Immature natural killer cell (primary cell): ENCODE measurements at regions not wholly inside any gene's neighbourhood (a gene's known extent, or its start where the extent isn't known, plus 50 kb on each side); places are given as distances from the start of the nearest gene placed in this dataset.

Source experiments
- DNase-seq, 3 donors: peaks; one replicate each; pipeline ENCODE4 v3.0.0; 2022; ENCODE audit warnings: mixed read lengths in 1 of 3
- H3K27ac Mint-ChIP-seq, 6 donors: one replicate each; pipeline ENCODE4 v1.8.0; 2020; ENCODE audit warnings: mixed read lengths in 6 of 6, mild to moderate bottlenecking in 5 of 6, inconsistent platforms in 4 of 6, moderate library complexity in 3 of 6
- H3K27me3 Mint-ChIP-seq, 3 donors: one replicate each; pipeline ENCODE4 v1.8.0; 2020 to 2021; ENCODE audit warnings: low read depth in 3 of 3, mild to moderate bottlenecking in 3 of 3, mixed read lengths in 3 of 3, moderate library complexity in 3 of 3, inconsistent platforms in 1 of 3
- H3K36me3 Mint-ChIP-seq, 3 donors: one replicate each; pipeline ENCODE4 v1.8.0; 2020; ENCODE audit warnings: mixed read lengths in 3 of 3, inconsistent platforms in 2 of 3, mild to moderate bottlenecking in 2 of 3
- H3K4me1 Mint-ChIP-seq, 2 donors: one replicate each; pipeline ENCODE4 v1.8.0; 2020; ENCODE audit warnings: inconsistent platforms in 2 of 2, mild to moderate bottlenecking in 2 of 2, mixed read lengths in 2 of 2, moderate library complexity in 1 of 2
- H3K4me3 Mint-ChIP-seq, 5 donors: one replicate each; pipeline ENCODE4 v1.8.0; 2020; ENCODE audit warnings: mild to moderate bottlenecking in 5 of 5, mixed read lengths in 5 of 5, inconsistent platforms in 3 of 5, moderate library complexity in 3 of 5
- H3K9me3 Mint-ChIP-seq, 6 donors: one replicate each; pipeline ENCODE4 v1.8.0; 2020; ENCODE audit warnings: mild to moderate bottlenecking in 6 of 6, mixed read lengths in 6 of 6, inconsistent platforms in 4 of 6, moderate library complexity in 3 of 6

DNA sequence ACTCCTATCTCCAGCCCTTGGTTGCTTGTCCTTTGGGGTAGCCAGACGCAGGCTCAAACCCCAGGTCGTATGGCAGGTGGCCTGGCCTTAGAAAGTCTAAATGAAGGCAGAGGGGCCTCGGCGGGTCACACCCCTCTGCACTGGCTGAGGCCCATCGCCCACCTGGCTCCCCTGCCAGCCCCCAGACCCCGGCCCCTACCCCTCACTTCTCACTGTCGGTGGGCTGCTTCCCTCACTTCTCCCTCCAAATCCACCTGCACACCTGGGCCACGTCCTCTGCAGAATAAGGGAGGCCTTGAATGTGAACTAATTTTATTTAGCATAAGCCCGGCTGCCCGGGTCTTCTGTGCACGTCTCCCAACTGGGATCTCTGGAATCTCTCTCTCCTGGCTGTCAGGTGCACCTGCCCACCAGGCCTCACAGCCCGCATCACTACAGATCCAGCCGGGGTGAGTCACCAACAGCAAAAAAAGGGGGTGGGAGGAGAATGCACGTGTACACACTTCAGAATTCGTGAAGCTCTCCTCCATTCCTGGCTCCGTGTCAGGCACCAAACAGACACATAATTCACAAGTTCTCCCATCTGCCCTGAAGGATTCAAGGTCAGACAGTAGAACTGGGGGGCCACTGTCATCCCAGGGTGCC, 107.5 kb upstream of the SIM2 start:
- Mint-ChIP-seq H3K4me1 (no peaks in the 10 kb centered on the region), H3K36me3 (no peaks in the 10 kb centered on the region), H3K4me3 (no peak overlapping the region), H3K27me3 (peaks cover 1 to 8% (median 6%) of the 10 kb centered on the region in 3 donors), H3K27ac (no peak overlapping the region), H3K9me3 (peaks cover 0 to 1% (median 0%) of the 10 kb centered on the region in 6 donors)
- DNase-seq: no peak

DNA sequence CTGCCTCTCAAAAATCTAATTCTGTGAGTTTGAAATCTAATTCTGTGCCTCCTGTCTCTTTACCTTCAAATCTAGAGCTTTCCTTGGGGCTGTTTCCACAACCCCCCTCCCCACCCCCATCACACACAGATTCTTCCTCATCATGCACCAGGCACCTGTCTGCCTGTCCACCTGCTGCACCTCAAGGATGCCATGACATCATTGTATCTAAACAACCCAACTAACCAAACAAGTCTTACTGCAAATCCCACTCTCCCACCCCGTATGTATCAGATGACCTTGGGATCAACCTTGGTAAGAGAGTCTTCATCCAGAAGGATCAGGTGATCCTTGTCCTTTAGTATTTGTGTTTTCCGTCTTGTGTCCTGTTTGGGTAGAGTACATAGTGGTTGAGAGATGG, 102.7 kb upstream of the SIM2 start:
- Mint-ChIP-seq H3K36me3 (peaks cover 0 to 4% (median 0%) of the 10 kb centered on the region in 3 donors), H3K4me1 (no peaks in the 10 kb centered on the region), H3K4me3 (no peak overlapping the region), H3K9me3 (peaks cover 0 to 1% (median 0%) of the 10 kb centered on the region in 6 donors), H3K27me3 (peaks cover 5 to 9% (median 9%) of the 10 kb centered on the region in 3 donors), H3K27ac (no peak overlapping the region)
- DNase-seq: no peak

DNA sequence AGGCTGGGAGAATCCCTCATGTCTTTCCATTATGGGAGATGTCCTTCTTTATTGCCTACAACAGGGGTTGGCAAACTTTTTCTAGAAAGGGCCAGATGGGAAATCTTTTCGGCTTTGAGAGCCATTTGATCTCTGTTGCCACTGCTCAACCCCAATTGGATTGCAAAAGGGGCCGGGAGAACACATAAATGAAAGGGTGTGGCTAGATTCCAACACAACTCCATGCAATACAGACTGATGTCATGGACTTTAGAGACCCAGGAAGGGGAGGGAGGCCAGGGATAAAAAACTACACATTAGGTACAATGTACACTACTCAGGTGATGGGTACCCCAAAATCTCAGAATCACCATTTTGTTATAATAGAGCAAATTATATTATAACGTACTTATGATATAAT, 97.6 kb upstream of the SIM2 start:
- H3K27me3 Mint-ChIP-seq: peaks cover 3 to 10% (median 4%) of the 10 kb centered on the region in 3 donors
- H3K9me3 Mint-ChIP-seq: peaks cover 0 to 1% (median 0%) of the 10 kb centered on the region in 6 donors
- no peaks in the 10 kb centered on the region for H3K4me1 Mint-ChIP-seq
- no peak for DNase-seq
- H3K27ac Mint-ChIP-seq: no peak overlapping the region
- H3K36me3 Mint-ChIP-seq: peaks cover 0 to 4% (median 0%) of the 10 kb centered on the region in 3 donors
- no peak overlapping the region for H3K4me3 Mint-ChIP-seq

DNA sequence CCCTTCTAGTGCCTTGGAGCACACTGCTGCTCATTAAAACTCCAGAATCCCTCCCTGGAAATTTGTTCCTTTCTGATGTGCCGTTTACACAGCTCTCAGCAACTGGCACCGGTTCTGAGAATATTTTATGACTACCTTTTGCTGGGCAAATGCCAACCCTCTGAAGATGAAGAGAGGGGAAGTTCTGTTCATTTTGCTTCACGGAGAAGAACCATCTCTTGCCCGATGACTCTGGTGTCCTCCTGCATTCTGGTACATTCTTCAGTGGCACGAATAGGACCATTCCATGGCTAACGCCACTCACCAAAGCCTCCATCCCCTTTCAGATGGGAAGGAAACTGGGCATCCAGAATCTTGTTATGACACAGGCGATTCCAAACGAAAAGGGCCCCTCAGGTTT, 96.2 kb upstream of the SIM2 start:
- Mint-ChIP-seq H3K27me3 (peaks cover 3 to 10% (median 4%) of the 10 kb centered on the region in 3 donors), H3K4me3 (no peak overlapping the region), H3K4me1 (no peaks in the 10 kb centered on the region), H3K9me3 (peaks cover 0 to 1% (median 0%) of the 10 kb centered on the region in 6 donors), H3K36me3 (peaks cover 0 to 4% (median 0%) of the 10 kb centered on the region in 3 donors), H3K27ac (no peak overlapping the region)
- DNase-seq: no peak

DNA sequence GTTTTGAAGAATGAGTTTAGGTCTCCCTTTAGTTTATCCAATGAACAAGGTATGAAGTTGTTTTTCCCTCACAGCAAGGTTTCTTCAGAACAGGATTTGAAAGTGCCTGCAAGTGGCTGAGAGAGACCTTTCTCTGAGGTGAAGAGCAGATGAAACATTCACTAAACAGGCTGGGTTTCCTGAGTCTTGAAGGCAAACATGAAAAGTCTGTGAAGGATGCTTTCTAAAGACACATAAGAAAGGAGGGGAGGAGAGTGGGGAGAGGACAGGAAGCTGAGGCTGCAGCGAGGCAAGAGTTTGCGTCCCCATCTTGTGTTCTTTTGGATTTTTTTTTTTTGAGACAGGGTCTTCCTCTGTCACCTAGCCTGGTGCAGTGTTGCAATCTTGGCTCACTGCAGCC, 95.7 kb upstream of the SIM2 start:
- no peak for DNase-seq
- Mint-ChIP-seq H3K27ac (no peak overlapping the region), H3K4me3 (no peak overlapping the region), H3K36me3 (peaks cover 0 to 4% (median 0%) of the 10 kb centered on the region in 3 donors), H3K27me3 (peaks cover 3 to 7% (median 4%) of the 10 kb centered on the region in 3 donors), H3K4me1 (no peaks in the 10 kb centered on the region), H3K9me3 (peaks cover 0 to 1% (median 0%) of the 10 kb centered on the region in 6 donors)

DNA sequence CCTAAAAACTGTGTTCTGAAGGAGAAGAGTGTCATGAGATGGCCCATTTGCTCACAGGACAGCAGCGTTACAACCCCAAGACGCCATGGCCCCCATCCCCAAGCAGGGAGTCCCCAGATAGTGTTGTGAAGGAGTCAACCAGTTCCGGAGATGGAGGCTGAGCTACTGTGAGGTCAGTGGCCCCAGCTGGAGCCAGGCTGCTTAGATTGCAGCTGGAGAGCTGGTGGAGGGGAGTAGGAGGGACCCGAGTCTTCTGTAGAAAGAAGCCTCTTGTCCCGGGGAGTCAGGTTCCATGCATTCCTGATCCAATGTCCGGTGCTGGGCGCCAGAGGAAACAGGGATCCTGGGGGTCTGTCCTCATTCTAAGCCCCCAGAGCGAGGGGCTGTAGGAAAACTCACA, 93.5 kb upstream of the SIM2 start:
- Mint-ChIP-seq H3K4me1 (no peaks in the 10 kb centered on the region), H3K9me3 (no peaks in the 10 kb centered on the region), H3K27ac (no peak overlapping the region), H3K4me3 (no peak overlapping the region), H3K27me3 (peaks cover 0 to 7% (median 2%) of the 10 kb centered on the region in 3 donors), H3K36me3 (no peaks in the 10 kb centered on the region)
- no peak for DNase-seq

DNA sequence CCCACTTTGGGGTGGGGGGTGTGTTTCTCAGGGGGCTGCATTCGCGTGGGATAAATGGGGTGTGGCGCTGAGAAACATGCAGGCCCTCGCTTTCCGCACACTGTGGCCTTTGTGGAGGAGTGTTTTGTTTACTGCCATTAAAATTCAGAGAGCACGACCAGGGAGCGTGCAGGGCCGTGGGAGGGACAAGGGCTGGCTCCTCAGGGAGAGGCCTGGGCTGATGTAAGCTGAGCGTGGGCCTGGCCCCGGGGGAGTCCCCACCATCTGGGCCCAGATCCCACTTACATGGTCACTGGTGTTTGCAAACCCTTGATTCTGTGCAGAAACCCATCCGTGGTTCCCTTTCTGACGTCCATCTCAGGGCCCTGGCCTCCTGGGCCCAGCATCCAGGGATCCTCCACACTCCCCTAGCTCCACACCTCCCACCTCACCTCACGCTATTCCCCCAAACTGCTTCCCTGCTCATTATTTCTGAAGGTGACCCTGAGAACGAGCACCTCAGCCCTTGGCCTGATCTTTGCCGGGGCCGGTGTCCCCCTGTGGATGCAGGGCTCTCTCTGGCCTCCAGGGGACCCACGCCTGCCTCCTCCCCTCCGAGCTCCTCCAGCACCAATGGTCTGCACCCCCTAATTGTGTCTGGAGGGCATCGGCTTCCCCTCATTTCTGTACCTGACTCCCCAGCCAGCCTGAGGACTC, 92.5 kb upstream of the SIM2 start:
- H3K4me1 Mint-ChIP-seq: no peaks in the 10 kb centered on the region
- no peak overlapping the region for H3K4me3 Mint-ChIP-seq
- no peaks in the 10 kb centered on the region for H3K36me3 Mint-ChIP-seq
- H3K27me3 Mint-ChIP-seq: peaks cover 0 to 4% (median 2%) of the 10 kb centered on the region in 3 donors
- no peak overlapping the region for H3K27ac Mint-ChIP-seq
- DNase-seq: no peak
- H3K9me3 Mint-ChIP-seq: no peaks in the 10 kb centered on the region

DNA sequence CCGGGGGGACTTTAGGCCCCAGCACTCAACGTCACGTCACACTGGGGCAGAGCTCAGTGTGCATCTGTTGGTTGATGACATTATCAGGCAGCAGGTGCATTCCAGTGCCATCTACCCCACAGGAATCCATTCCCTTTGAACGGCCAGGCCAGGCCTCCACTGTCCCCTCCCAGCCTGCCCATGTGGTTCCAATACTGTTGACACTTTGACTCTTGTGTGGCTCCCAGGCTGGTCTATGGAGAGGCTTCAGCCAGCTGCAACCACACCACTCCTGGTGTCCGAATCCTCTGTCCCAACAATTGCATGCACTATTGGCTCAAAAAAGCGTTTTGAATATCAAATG, 92.0 kb upstream of the SIM2 start:
- H3K4me1 Mint-ChIP-seq: no peaks in the 10 kb centered on the region
- no peaks in the 10 kb centered on the region for H3K9me3 Mint-ChIP-seq
- no peak overlapping the region for H3K27ac Mint-ChIP-seq
- no peak for DNase-seq
- no peaks in the 10 kb centered on the region for H3K36me3 Mint-ChIP-seq
- H3K27me3 Mint-ChIP-seq: peaks cover 0 to 4% (median 2%) of the 10 kb centered on the region in 3 donors
- no peak overlapping the region for H3K4me3 Mint-ChIP-seq

DNA sequence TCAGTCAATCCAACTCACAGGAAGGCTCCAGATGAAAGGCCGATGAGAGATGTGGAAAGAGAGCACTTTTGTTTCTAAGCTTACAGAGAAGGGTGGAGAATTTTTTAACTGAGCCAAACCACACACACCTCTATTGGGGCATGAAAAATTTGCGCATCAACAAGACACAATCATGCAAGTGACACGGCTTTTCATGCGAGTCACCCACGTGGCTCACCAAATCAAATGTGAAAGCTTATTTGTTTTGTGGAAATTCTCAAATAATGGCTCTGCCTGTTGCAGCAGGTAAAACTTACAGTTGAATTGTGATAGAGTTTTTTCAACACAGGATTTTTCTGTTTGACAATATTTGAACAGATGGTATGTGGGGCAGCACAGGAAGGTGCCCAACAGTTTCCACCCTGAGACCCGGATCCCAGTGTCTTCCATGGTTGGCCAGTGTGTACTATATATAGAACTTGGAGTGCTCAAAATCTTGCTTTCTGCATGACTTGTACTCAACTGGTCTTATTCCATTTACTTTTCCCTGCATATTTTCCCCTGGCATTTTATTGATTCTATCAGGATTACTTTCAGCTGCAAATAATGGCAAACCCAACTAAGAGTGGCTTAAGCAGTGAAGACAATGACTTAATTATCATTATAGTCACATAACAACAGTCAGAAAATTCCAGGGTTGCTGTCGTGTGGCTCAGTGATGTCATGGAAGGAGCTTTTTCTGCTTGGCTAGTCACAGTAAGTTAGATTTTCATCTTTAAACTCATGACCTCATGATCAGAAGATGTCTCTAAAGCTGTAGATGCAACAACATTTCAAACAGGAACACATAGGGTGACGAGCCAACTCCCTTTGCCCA, 90.6 kb upstream of the SIM2 start:
- H3K36me3 Mint-ChIP-seq: no peaks in the 10 kb centered on the region
- no peak overlapping the region for H3K27ac Mint-ChIP-seq
- no peak overlapping the region for H3K4me3 Mint-ChIP-seq
- DNase-seq: no peak
- H3K4me1 Mint-ChIP-seq: no peaks in the 10 kb centered on the region
- peaks cover 0 to 9% (median 2%) of the 10 kb centered on the region in 3 donors for H3K27me3 Mint-ChIP-seq
- H3K9me3 Mint-ChIP-seq: no peaks in the 10 kb centered on the region

DNA sequence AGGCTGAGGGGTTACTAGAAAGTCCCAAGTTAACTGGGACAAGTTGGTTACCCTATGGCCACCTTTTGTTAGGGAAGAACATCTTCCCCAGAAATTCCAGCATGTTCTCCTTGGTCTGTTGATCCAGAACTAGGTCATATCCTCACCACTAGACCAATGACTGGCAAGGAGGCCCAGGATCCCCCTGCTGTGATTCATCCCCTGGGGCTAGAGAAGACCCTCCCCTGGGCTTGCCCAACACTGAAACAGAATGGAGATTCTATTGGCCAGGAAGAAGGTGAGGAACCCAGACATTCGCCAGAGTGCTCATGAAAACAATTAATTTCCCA, 90.1 kb upstream of the SIM2 start:
- peaks cover 0 to 9% (median 2%) of the 10 kb centered on the region in 3 donors for H3K27me3 Mint-ChIP-seq
- no peak overlapping the region for H3K4me3 Mint-ChIP-seq
- H3K36me3 Mint-ChIP-seq: no peaks in the 10 kb centered on the region
- DNase-seq: no peak
- no peaks in the 10 kb centered on the region for H3K9me3 Mint-ChIP-seq
- H3K27ac Mint-ChIP-seq: no peak overlapping the region
- no peaks in the 10 kb centered on the region for H3K4me1 Mint-ChIP-seq

DNA sequence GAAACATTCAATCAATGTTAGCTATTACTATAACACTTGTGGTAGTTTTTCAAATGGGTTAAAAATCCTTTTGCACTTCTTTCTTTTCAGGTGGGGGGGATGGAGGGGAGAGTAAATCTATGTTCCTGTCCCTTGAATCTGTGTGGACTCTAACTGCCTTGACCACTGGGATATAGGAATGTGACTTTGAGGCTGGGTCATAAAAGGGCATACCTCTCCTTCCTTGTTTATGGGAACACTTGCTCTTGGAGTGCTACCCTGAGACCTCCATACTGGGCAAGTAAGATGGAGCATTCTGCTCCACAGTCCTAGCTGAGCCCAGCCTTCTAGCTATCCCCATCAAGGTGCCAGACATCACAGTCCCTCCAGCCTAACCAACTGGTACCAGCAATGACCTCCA, 89.3 kb upstream of the SIM2 start:
- no peak for DNase-seq
- no peaks in the 10 kb centered on the region for H3K36me3 Mint-ChIP-seq
- no peaks in the 10 kb centered on the region for H3K9me3 Mint-ChIP-seq
- H3K4me1 Mint-ChIP-seq: no peaks in the 10 kb centered on the region
- H3K27ac Mint-ChIP-seq: no peak overlapping the region
- no peak overlapping the region for H3K4me3 Mint-ChIP-seq
- peaks cover 0 to 9% (median 2%) of the 10 kb centered on the region in 3 donors for H3K27me3 Mint-ChIP-seq

DNA sequence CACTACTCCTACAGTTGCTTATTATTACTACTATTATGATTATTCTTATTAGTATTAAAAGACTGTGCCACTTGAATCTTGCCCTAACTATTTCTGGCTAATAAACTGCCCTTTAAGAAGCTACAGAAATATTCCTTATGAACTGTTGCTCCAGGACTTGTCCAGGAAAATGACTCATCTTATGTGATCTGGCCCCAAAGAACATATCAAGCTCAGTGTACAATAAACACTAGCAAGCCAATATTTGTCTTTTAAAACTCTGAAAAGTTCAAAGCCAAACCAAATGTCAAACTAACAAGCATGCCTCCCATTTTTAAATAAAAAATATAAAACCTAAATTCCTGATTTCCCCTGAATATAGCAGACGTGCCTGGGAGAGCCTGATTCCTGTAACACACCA, 88.7 kb upstream of the SIM2 start:
- no peaks in the 10 kb centered on the region for H3K9me3 Mint-ChIP-seq
- no peak overlapping the region for H3K4me3 Mint-ChIP-seq
- peaks cover 2 to 8% (median 2%) of the 10 kb centered on the region in 3 donors for H3K27me3 Mint-ChIP-seq
- H3K36me3 Mint-ChIP-seq: no peaks in the 10 kb centered on the region
- H3K4me1 Mint-ChIP-seq: no peaks in the 10 kb centered on the region
- no peak for DNase-seq
- H3K27ac Mint-ChIP-seq: no peak overlapping the region

DNA sequence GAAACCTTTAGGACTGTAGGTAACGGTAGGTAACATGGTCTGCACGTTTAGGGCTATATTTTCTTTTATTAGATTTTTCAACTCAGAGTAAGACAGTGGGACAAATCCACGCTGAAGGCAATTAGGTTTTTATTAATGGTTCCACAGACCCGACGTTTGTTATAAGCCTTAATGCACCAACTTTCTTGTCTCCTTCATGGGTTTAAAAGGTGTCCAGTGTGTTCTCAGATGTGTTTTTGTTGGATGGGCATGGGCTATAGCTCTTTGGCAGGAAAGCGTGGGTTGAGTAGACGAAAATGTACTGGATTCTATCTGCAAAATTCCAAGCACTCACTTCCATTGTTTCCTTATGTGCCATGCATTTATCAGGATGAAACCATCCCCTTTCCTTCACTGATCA, 88.0 kb upstream of the SIM2 start:
- Mint-ChIP-seq H3K36me3 (no peaks in the 10 kb centered on the region), H3K4me3 (no peak overlapping the region), H3K4me1 (no peaks in the 10 kb centered on the region), H3K9me3 (peaks cover 0 to 5% (median 1%) of the 10 kb centered on the region in 6 donors), H3K27me3 (peaks cover 2 to 5% (median 4%) of the 10 kb centered on the region in 3 donors), H3K27ac (no peak overlapping the region)
- no peak for DNase-seq

DNA sequence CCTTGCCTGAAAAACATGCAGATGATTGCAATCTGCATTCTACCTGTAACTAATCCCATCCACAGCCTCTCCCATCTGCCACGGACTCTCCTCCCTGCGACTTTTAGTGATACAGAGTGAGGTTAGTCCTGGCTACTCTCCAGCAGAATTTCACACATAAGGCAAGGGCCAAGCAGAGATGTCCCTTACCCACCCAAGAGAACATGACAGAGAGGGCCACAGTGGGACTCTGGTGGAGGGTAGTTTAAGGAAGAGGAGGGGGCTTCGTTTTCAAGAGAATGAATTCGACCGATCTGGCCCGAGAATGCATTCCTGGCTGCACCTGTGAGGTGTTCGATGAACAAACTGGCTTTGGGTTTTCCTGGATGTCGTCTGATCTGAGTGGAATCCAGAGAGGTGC, 87.5 kb upstream of the SIM2 start:
- no peak overlapping the region for H3K4me3 Mint-ChIP-seq
- H3K9me3 Mint-ChIP-seq: peaks cover 0 to 5% (median 1%) of the 10 kb centered on the region in 6 donors
- H3K4me1 Mint-ChIP-seq: no peaks in the 10 kb centered on the region
- H3K36me3 Mint-ChIP-seq: no peaks in the 10 kb centered on the region
- no peak for DNase-seq
- H3K27ac Mint-ChIP-seq: no peak overlapping the region
- peaks cover 2 to 5% (median 4%) of the 10 kb centered on the region in 3 donors for H3K27me3 Mint-ChIP-seq
